PC-3 (cell line): ENCODE measurements at regions not wholly inside any gene's neighbourhood (a gene's known extent, or its start where the extent isn't known, plus 50 kb on each side); places are given as distances from the start of the nearest gene placed in this dataset.

Source experiments
- ATAC-seq: fragments of 200-7000 bp; cut with Tn5 transposase; 2 replicates; pipeline ENCODE4 v1.9.1; 2020; ENCODE audit warnings: mild to moderate bottlenecking, moderate library complexity
- BruUV-seq: library from RNA; stranded (reverse); fragments of 400-500 nt; replicated peaks from 2 replicates; lab custom pipeline; 2021; lab: Mats Ljungman, UMichigan
- CTCF ChIA-PET: fragments of 300-600 bp; sonication (Branson Sonifier 250); formaldehyde crosslinking; loops from one replicate; lab custom pipeline; 2022; ENCODE audit warnings: antibody characterized with exemption; lab: Charles Lee
- POLR2A ChIA-PET: fragments of 300-600 bp; sonication (Branson Sonifier 250); formaldehyde crosslinking; loops from one replicate; lab custom pipeline; 2022; ENCODE audit warnings: antibody characterized with exemption; ENCODE audit not compliant: unreplicated experiment; lab: Charles Lee
- DNase-seq: peaks from one replicate; pipeline ENCODE4 v3.0.0-alpha.2; 2015
- H2AFZ ChIP-seq: fragments of 300-600 bp; sonication (generic); 2 replicates; pipeline ENCODE4 v1.6.0; 2016; ENCODE audit warnings: antibody characterized with exemption, low read length
- H3F3A ChIP-seq: fragments of 300-600 bp; sonication (generic); one replicate; pipeline ENCODE4 v1.6.0; 2017; ENCODE audit warnings: antibody characterized with exemption, low read length, control low read depth, mild to moderate bottlenecking; ENCODE audit not compliant: unreplicated experiment
- H3K27ac ChIP-seq: fragments of 300-600 bp; sonication (generic); 2 replicates; pipeline ENCODE4 v1.5.1; 2016; ENCODE audit warnings: mild to moderate bottlenecking, low read length
- H3K27me3 ChIP-seq: fragments of 300-600 bp; sonication (generic); 2 replicates; pipeline ENCODE4 v1.6.1; 2016; ENCODE audit warnings: low read length, mixed read lengths
- H3K36me3 ChIP-seq: fragments of 300-600 bp; sonication (generic); 2 replicates; pipeline ENCODE4 v1.6.1; 2016; ENCODE audit warnings: low read depth, mixed run types, low read length, mixed read lengths
- H3K4me1 ChIP-seq: fragments of 300-600 bp; sonication (generic); 2 replicates; pipeline ENCODE4 v1.5.1; 2016; ENCODE audit warnings: low read length; ENCODE audit not compliant: insufficient read depth
- H3K4me2 ChIP-seq: fragments of 300-600 bp; sonication (generic); 2 replicates; pipeline ENCODE4 v1.6.0; 2016; ENCODE audit warnings: low read length
- H3K4me3 ChIP-seq: fragments of 300-600 bp; sonication (generic); 2 replicates; pipeline ENCODE4 v1.5.1; 2016; ENCODE audit warnings: mild to moderate bottlenecking, low read length, mixed read lengths
- H3K79me2 ChIP-seq: fragments of 300-600 bp; sonication (generic); 2 replicates; pipeline ENCODE4 v1.6.1; 2017; ENCODE audit warnings: low read length, mixed read lengths
- H3K9ac ChIP-seq: fragments of 300-600 bp; sonication (generic); 2 replicates; pipeline ENCODE4 v1.6.0; 2016; ENCODE audit warnings: mild to moderate bottlenecking, low read length
- H3K9me2 ChIP-seq: fragments of 300-600 bp; sonication (generic); replicated peaks from 2 replicates; pipeline ENCODE4 v1.6.1; 2016; ENCODE audit warnings: mixed run types, low read length, mixed read lengths
- H3K9me3 ChIP-seq: fragments of 300-600 bp; sonication (generic); 2 replicates; pipeline ENCODE4 v1.6.1; 2016; ENCODE audit warnings: low read length, mixed read lengths
- H4K20me1 ChIP-seq: fragments of 300-600 bp; sonication (generic); 2 replicates; pipeline ENCODE4 v1.6.1; 2016; ENCODE audit warnings: low read length, mixed read lengths
- CTCF ChIP-seq: fragments of 300-600 bp; sonication (generic); conservative IDR thresholded peaks from 2 replicates; pipeline ENCODE4 v1.5.1; 2017; ENCODE audit warnings: antibody characterized with exemption, low read depth, mild to moderate bottlenecking, low read length
- EZH2 ChIP-seq: fragments of 300-600 bp; sonication (generic); IDR thresholded peaks from one replicate; pipeline ENCODE4 v1.6.1; 2017; ENCODE audit warnings: antibody characterized with exemption, mild to moderate bottlenecking, low read length; ENCODE audit not compliant: unreplicated experiment
- EZH2phosphoT487 ChIP-seq: fragments of 300-600 bp; sonication (generic); IDR thresholded peaks from 2 replicates; pipeline ENCODE4 v1.6.1; 2018; ENCODE audit warnings: mild to moderate bottlenecking, antibody characterized with exemption, low read length, borderline replicate concordance
- intact Hi-C: fragments of 100-400 bp; cut with micrococcal nuclease; formaldehyde crosslinking; loops from 2 replicates; pipeline ENCODE4 v1.9.0; 2023

- Histone ChIP-seq H4K20me1 (no peaks in the 10 kb centered on the region), H3K9ac (no peak overlapping the region), H3K79me2 (no peaks in the 10 kb centered on the region), H3K27ac (no peak overlapping the region), H2AFZ (no peak overlapping the region), H3K4me3 (no peak overlapping the region), H3K36me3 (no peaks in the 10 kb centered on the region), H3F3A (no peaks in the 10 kb centered on the region), H3K9me3 (no peaks in the 10 kb centered on the region), H3K4me1 (no peaks in the 10 kb centered on the region), H3K4me2 (no peak overlapping the region), H3K9me2 (no peaks in the 10 kb centered on the region), H3K27me3 (no peaks in the 10 kb centered on the region)
- POLR2A ChIA-PET: no interaction called here
- intact Hi-C loops: no loop called here
- BruUV-seq: no TSS peak
- TF ChIP-seq EZH2phosphoT487: no peak
- no peak for TF ChIP-seq EZH2
- TF ChIP-seq CTCF: no peak
- CTCF ChIA-PET: no interaction called here
- ATAC-seq (no peak), DNase-seq (no peak)
Measured at GRCh38 chr5:26692952-26693351, 345.4 kb downstream of the CDH9 start.

GRCh38 chr5:26691486-26691885, 346.9 kb downstream of the CDH9 start:
- H3K4me1 ChIP-seq: no peaks in the 10 kb centered on the region
- H2AFZ ChIP-seq: no peak overlapping the region
- H3K36me3 ChIP-seq: no peaks in the 10 kb centered on the region
- no peak overlapping the region for H3K4me3 ChIP-seq
- BruUV-seq: no TSS peak
- ATAC-seq (no peak), DNase-seq (no peak)
- no peaks in the 10 kb centered on the region for H3K9me2 ChIP-seq
- ChIA-PET CTCF (no interaction called here), POLR2A (no interaction called here)
- H3K9ac ChIP-seq: no peak overlapping the region
- no peaks in the 10 kb centered on the region for H3K79me2 ChIP-seq
- intact Hi-C loops: no loop called here
- H3K27ac ChIP-seq: no peak overlapping the region
- TF ChIP-seq EZH2: no peak
- no peak for TF ChIP-seq EZH2phosphoT487
- TF ChIP-seq CTCF: no peak
- H3F3A ChIP-seq: no peaks in the 10 kb centered on the region
- H4K20me1 ChIP-seq: no peaks in the 10 kb centered on the region
- no peaks in the 10 kb centered on the region for H3K27me3 ChIP-seq
- H3K9me3 ChIP-seq: no peaks in the 10 kb centered on the region
- no peak overlapping the region for H3K4me2 ChIP-seq

GRCh38 chr5:26690511-26690910, 347.9 kb downstream of the CDH9 start:
- H2AFZ ChIP-seq: no peak overlapping the region
- no peaks in the 10 kb centered on the region for H3F3A ChIP-seq
- H3K4me3 ChIP-seq: no peak overlapping the region
- ATAC-seq (no peak), DNase-seq (no peak)
- no peak overlapping the region for H3K9ac ChIP-seq
- ChIA-PET CTCF (no interaction called here), POLR2A (no interaction called here)
- TF ChIP-seq EZH2: no peak
- TF ChIP-seq CTCF: no peak
- no peak for TF ChIP-seq EZH2phosphoT487
- H3K79me2 ChIP-seq: no peaks in the 10 kb centered on the region
- intact Hi-C loops: no loop called here
- no peaks in the 10 kb centered on the region for H3K9me2 ChIP-seq
- no peaks in the 10 kb centered on the region for H3K4me1 ChIP-seq
- H3K27me3 ChIP-seq: no peaks in the 10 kb centered on the region
- no peak overlapping the region for H3K4me2 ChIP-seq
- no peaks in the 10 kb centered on the region for H3K9me3 ChIP-seq
- H4K20me1 ChIP-seq: no peaks in the 10 kb centered on the region
- no peak overlapping the region for H3K27ac ChIP-seq
- no peaks in the 10 kb centered on the region for H3K36me3 ChIP-seq
- no TSS peak for BruUV-seq
